GM12864 (cell line): ENCODE measurements at regions not wholly inside any gene's neighbourhood (a gene's known extent, or its start where the extent isn't known, plus 50 kb on each side); places are given as distances from the start of the nearest gene placed in this dataset.
"Not testable (repeated sequence)": the region's sequence is repeated elsewhere in the genome, so short reads cannot be mapped to it uniquely, and the experiment has no call there.

Source experiments
- DNase-seq: peaks from one replicate; pipeline ENCODE4 v3.0.0-alpha.2; 2011; ENCODE audit warnings: low read depth
- H3K4me3 ChIP-seq: 2 replicates; pipeline ENCODE4 v1.5.1; 2011; ENCODE audit warnings: mild to moderate bottlenecking, low read depth, low read length, control low read depth
- TF ChIP-seq, protein P1 (sequence below): IDR thresholded peaks from 2 replicates; pipeline ENCODE4 v1.5.1; 2011; ENCODE audit warnings: low read depth, mild to moderate bottlenecking, moderate library complexity, low read length, control low read depth, inconsistent platforms; ENCODE audit errors: missing control alignments

DNA sequence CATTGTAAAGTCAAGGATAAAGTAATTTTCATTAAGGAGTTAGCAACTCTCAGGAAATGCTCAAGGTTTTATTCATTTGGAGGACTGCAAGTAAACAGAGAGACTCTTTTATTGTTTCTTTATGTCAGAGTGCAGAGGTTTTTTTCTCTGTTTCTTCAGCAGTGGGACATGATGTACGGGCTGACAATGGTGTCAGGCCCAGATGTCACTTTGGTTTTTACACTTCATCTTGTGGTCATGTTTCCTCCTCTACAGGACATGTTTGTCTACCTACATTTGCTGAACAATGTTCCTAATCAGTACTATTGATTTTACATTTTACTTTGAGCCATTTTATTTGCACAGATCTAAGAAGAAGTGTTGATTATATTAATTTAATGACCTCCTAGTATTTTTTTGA, 72.8 kb upstream of the PARP8 start:
- DNase-seq, result no peak
- no peak overlapping the region for H3K4me3 ChIP-seq
- TF ChIP-seq, protein P1, sequence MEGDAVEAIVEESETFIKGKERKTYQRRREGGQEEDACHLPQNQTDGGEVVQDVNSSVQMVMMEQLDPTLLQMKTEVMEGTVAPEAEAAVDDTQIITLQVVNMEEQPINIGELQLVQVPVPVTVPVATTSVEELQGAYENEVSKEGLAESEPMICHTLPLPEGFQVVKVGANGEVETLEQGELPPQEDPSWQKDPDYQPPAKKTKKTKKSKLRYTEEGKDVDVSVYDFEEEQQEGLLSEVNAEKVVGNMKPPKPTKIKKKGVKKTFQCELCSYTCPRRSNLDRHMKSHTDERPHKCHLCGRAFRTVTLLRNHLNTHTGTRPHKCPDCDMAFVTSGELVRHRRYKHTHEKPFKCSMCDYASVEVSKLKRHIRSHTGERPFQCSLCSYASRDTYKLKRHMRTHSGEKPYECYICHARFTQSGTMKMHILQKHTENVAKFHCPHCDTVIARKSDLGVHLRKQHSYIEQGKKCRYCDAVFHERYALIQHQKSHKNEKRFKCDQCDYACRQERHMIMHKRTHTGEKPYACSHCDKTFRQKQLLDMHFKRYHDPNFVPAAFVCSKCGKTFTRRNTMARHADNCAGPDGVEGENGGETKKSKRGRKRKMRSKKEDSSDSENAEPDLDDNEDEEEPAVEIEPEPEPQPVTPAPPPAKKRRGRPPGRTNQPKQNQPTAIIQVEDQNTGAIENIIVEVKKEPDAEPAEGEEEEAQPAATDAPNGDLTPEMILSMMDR, result no peak

DNA sequence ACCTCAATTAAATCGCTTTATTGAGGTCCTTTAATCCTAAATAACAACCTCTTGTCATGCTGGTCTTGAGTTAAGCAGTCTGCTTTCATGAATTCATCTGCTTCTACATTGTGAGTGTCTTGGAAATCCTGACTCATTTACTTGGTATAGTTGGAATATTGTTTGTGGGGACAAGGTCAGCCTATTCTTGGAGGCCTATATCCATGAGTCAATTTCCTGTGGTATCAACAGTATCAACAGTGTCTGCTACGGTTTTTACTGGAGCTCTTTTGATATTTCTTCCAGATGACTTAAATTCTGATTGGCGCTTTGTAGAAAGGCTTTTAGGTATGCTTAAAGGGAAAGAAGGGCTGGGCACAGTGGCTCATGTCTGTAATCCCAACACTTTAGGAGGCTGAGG, 71.2 kb upstream of the PARP8 start:
- H3K4me3 ChIP-seq, result no peak overlapping the region
- TF ChIP-seq, protein P1, result no peak
- DNase-seq, result no peak

DNA sequence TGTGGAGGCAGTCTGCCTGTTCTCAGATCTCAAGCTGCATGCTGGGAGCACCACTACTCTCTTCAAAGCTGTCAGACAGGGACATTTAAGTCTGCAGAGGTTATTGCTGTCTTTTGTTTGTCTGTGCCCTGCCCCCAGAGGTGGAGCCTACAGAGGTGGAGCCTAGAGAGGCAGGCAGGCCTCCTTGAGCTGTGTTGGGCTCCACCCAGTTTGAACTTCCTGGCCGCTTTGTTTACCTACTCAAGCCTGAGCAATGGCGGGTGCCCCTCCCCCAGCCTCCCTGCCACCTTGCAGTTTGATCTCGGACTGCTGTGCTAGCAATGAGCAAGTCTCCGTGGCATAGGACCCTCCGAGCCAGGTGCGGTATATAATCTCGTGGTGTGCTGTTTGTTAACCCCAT, 64.9 kb upstream of the PARP8 start:
- DNase-seq, H3K4me3 ChIP-seq: not testable (repeated sequence)

DNA sequence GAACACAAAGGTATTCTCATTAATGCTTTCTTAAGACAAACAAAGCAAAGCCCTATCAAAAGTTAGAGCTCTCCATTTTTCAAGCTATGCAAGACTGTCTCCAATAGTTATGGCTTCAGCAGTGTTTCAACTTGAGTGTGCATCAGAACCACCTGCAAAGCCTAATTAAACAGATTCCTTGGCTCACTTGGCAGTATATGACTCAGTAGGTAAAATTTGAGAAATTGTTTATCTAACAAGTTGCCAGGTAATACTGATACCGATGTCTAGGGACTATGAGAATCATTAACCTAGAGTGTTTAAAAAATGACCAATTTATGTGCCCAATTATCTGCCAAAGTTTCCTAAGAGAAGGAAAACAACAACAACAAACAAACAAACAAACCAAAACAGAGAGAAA, 60.3 kb upstream of the PARP8 start:
- no peak for DNase-seq
- TF ChIP-seq, protein P1, result no peak
- no peak overlapping the region for H3K4me3 ChIP-seq

DNA sequence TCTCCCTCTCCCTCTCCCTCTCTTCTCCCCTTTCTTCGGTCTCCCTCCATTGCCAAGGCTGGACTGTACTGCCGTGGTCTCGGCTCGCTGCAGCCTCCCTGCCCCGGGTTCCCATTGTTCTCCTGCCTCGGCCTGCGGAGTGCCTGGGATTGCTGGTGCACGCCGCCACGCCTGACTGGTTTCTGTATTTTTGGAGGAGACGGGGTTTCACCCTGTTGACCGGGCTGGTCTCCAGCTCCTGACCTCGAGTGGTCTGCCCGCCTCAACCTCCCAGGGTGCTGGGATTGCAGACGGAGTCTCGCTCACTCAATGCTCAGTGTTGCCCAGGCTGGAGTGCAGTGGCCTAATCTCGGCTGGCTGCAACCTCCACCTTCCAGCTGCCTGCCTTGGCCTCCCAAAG, 59.0 kb upstream of the PARP8 start:
- DNase-seq, H3K4me3 ChIP-seq: not testable (repeated sequence)

DNA sequence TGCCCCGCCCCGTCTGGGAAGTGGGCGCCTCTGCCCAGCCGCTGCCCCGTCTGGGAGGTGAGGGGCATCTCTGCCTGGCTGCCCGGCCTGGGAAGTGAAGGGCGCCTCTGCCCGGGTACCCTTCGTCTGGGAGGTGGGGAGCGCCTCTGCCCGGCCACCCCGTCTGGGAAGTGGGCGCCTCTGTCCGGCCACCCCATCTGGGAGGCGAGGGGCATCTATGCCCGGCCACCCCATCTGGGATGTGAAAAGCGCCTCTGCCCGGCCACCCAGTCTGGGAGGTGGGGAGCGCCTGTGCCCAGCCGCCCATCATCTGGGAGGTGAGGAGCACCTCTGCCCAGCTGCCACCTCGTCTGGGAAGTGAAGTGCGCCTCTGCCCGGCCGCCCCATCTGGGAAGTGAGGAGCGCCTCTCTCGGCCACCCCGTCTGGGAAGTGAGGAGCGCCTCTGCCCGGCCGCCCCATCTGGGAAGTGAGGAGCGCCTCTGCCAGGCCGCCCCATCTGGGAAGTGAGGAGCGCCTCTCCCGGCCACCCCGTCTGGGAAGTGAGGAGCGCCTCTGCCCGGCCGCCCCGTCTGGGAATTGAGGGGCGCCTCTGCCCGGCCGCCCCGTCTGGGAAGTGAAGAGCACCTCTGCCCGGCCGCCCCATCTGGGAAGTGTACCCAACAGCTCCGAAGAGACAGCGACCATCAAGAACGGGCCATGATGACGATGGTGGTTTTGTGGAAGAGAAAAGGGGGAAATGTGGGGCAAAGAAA, 58.3 kb upstream of the PARP8 start:
- not testable (repeated sequence) for H3K4me3 ChIP-seq

DNA sequence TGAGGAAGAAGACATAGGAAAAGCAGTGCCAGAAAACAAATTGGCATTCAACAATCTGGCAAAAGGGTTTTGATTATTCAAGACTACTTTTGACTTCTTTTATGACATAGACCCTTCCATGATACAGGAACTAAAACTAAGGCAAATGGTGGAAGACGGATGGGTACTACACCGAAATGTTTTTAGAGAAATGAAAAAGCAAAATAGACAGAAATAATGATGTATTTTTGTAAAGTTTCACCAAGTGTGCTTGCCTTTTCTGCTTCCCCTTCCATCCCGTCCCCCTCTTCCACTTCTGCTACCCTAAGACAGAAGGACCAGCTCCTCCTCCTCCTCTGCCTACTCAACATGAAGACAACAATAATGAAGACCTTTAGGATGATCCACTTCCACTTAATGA, 53.4 kb upstream of the PARP8 start:
- not testable (repeated sequence) for DNase-seq, H3K4me3 ChIP-seq

More for the DNA sequence above, 58.3 kb upstream of the PARP8 start:
- not testable (repeated sequence) for DNase-seq
